UCSD-AML1 (cell line): ENCODE measurements at regions not wholly inside any gene's neighbourhood (a gene's known extent, or its start where the extent isn't known, plus 50 kb on each side); places are given as distances from the start of the nearest gene placed in this dataset.

Experiments used
- DNase-seq: peaks from one replicate; lab custom pipeline; 2025; ENCODE audit not compliant: unreplicated experiment; lab: John Stamatoyannopoulos, UW

DNA sequence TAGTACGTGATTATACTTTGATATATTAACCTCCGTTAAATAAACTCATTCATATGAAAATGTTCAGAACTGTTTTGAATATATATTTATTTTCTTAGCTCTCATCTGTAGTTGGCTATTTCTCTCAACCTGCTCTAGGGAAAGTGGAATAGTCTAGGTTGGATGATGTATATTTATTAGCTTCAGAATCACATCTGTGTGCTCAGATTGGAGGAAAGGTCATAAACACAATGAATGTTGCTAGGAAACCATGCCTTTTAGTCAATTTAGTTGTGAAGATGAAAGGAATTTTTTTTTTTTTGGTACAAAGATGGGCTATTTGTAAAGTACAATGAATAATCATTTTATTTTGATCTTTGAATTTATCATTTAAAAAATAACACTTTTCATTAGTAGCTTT is 439.1 kb downstream of the FOXG1 start:
- DNase-seq, result no peak

DNA sequence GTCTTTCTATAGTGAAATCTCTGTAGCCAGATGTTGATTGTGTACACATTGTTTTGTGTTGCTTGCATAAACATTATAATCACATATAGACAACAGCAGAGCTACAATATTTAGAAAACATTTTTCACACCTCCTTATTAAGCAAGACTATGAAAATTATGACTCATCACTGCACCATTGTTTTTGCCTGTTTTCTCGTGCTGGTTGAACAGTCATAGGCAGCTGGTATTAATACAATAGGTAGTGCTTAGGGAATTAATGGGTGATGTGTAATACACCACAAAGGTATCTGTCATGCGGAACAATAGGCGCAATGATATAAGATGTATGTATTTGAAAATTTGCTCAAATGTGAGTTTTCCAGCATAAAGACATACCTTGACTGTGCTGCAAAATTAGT is 449.3 kb downstream of the FOXG1 start:
- no peak for DNase-seq

DNA sequence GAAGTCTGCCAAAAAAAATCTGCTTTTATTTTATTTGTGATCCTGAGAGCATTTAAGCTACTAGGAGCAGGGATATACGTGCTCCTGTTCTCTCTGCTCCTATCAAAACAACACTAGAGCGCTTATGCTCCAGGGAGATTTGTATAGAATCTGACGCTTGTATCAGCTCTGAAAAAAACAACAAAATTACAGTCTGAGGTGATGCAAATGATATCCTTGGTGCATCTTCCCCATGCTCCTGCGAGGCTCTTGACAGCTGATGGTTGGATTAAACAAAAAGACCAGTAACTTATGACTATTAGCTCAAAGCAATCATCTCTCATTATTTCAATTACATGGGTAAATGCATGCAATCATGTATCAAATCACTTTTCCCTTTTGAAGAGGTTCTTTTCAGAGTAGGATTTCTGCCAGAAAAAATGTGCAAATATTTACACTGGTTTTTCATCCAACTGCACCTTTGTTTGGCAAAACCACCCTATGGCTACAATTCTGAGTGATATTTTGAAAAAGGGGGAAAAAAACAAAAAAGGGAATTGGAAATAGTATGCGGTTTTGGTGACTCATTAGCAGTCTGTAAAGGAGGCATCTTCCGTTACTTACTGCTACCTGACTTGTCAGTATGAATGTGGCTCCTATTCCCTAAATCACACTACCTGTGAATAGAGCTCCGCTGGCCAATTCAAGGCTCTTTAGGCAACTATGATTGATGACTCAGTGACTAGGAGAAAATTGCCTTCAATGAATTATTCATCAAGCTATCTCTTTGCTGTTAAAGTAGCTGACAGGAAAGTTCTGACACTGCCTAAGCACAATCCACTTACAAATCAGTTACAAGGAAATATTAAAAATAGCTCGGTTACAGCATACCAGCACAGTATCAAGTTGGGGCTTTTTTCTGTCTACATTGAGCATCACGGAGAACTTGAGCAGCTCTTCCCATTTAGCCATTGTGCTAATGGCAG is 450.0 kb downstream of the FOXG1 start:
- DNase-seq, result no peak

DNA sequence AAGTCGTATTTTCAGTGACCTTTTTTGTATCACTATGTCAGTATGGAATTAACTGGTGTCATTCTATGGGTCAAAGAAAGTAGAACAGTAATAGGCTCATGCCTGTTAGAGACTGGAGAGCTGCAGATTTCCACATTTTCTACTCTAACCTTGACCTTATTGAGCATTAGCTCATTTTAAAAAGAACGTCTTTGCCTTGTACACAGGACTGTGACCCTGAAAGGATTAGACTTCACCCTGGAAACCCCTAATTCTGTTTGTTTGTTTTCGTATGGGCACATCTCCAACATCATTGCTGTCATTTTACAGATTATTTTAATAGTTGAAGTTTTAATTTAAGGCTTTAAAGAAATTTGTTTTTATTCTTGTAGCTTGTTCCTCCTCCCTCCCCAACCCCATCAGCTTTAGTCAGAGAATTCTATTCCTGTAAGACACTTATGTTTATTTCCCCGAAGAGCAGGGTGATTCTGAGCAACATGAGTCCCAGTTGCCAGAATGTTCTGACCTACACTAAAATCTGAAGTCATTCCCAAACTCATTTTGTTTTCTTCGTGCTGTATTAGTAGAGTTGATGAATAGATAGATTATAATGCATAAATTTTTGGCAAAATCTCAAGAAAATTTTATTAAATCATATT is 451.3 kb downstream of the FOXG1 start:
- DNase-seq, result no peak

DNA sequence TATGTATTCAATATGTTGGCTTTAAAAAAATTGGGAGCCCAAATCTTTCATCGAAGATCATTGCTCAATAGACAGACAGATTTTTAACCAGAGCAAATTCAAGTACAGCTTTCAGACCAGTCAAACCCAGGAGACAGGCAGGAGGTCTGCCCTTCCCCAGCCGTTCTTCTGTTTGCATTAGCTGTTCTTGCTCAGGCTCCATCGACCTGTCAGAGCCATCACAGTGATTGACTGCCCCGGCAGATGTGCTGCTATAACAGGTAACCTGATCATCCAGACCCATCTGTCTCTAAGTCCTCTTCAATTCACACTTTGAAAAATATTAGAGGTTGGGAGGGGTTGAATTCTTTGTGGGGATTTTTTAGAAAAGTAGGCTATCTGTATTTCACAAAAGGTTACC is 453.5 kb downstream of the FOXG1 start:
- DNase-seq, result no peak

DNA sequence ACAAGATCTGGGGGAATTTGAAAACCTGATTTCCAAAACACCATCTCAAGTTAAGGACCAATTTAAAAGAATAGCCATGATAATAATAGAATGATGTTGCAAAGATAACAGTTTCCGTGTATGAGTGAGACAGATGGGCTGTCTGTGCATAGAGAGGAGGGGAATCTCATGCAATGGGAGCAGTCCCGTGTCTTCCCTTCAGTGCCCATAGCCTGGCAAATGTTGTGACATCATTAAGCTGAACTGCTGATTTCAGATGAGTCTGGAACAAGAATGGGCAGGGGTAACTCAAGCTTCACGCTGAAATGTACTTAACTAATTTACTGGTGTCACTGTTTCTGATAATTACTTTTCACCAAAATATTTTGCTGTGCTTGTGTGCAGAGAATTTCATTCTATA is 454.0 kb downstream of the FOXG1 start:
- no peak for DNase-seq

DNA sequence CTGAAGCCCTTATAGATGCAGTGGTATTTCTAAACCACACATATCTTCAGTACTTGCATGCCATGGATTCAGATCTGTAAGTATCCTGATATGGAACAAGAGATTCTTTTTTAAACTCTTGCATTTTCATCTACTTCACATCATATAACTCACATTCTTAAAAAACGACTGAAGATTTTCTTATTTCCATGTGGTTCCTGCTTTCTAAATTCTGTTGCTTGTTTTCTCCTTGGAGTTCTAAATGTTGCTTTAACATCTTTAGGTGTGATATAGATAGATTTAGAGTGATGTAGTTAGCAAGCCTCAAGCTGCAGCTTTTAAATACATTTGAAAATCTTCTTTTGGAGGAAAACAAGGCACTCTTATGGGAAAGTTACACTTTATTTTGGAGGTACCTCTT is 455.4 kb downstream of the FOXG1 start:
- no peak for DNase-seq

DNA sequence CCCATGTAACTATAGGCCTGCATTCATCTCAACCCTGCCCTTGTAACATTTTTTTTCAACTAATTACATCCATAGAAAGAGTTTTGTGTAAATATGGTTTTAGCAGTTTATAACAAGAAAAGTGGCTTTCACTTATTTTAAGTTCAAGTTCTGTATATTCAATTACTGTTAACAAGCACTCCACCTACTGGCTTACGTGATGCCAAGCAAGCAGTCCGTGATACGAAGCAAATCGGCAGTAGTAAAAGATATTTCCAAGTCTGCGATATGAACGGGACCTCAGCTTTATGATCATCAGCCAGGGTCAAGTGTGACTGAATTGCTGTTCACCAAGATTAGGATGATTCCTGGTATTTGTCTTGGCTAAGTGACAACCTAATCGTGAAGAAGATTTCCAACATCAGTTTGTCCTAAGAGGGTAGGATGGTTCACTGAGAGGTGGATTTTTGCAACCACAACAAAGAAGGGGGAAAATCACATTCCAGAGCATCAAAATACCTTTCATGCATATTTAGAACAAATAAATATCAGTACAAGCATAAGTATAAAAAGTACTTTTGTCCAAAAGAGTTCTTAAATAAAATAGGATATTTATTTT is 456.2 kb downstream of the FOXG1 start:
- DNase-seq, result no peak

DNA sequence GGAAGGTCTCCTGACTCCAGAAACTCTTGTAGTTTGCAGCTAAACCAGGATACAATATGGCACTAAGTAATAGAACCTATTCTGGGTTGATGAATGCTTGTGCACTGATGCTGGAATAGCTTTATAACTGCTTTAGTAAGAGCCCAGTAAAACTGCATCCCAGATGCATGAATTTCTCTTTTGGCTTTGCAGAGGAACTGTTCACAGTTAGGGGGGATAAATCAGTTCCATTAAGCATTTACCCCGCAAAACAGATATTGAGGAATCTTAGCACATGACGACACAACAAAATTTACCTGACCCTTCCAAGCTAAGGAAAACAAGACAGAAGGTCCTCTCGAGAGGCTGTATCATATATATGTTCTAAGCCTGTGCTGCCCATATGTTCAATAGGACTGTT is 457.4 kb downstream of the FOXG1 start:
- no peak for DNase-seq

DNA sequence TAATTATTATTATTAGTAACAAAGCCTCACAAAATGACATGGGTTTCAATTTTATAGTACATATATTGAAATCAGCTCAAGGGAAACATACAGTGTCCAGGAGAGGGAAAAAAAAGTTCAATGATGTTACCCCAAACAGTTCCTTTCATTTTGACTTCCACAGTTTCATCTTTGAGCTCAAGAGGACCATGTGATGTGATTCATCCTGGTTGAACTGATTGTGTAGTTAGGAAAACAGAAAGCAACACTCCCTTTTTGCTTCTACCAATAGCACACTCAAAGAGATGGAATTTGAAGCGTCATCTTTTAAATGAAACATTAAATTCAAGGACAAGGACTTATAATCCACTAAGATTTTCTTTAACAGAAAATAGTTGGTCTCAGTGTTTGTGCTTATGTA is 461.0 kb downstream of the FOXG1 start:
- DNase-seq, result no peak

DNA sequence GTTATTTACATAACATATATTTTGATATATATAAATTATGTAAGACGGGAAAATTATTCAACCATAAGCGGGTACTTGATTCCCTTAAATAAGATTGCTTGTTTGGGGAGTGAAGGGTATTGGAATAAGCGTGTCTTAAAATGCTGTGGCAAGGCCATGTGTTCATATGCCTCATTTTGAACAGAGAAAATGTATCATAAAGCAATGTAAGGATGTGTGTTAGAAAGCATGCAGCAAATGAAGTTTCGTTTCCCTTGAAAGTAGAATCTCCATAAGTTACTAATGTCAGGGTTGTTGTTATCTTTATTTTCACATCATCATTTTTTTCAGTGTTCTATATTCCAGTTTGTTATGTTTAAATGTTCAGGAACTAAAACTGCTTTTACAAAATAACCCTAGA is 465.6 kb downstream of the FOXG1 start:
- DNase-seq, result no peak

DNA sequence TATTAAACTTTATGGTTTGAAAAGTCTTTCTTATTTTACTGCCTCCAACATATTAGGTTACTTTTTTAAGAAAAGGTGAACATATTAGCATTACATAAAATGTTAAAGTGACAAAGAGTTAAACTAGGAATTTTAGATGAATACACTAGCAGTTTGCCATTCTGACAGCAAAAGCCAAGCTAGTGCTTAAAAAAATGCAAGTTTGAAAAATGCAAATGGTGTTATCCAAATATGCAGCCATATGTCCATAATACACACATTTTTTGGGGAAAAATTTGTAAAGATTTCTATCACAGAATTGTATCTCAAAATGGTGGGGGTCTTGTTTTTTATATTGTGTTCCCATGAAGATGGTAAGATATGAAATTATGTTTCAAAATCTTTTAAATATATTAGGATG is 466.1 kb downstream of the FOXG1 start:
- DNase-seq, result no peak

DNA sequence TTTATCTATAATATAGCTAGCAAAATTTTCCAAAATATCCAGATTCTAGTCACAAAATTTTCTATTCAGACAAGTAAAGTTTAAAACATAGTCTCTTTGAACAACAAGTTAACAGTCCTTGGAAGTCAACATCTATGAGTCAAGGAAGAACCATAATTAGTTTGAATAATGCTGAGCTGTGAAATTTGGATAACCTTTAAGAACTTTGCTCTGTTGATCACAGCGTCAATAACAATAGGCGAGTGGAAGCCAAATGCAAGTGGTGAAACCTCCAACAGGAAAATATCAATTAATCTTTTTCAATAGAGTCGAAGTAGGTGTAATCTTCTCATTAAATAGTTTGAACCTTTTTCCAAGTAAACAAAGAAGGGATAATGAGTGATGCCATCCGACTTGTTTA is 466.6 kb downstream of the FOXG1 start:
- DNase-seq, result no peak

DNA sequence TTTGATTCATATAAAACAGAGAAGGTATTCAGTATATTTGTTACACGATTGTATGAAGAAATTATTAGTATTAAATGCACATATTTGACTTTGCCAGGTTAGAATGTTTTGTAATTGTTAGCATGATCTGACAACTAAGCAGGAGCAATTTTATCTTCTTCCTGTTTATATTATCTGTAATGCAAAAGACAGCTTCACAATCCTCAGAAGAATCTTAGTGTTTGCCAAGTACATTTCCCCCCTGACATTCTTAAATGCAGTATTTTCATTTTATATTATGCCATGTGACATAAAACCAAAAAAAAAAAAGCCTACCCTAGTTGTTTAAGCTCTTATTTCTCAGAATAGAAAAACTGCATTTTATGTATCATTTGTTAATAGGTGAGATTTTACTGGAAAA is 469.4 kb downstream of the FOXG1 start:
- no peak for DNase-seq

DNA sequence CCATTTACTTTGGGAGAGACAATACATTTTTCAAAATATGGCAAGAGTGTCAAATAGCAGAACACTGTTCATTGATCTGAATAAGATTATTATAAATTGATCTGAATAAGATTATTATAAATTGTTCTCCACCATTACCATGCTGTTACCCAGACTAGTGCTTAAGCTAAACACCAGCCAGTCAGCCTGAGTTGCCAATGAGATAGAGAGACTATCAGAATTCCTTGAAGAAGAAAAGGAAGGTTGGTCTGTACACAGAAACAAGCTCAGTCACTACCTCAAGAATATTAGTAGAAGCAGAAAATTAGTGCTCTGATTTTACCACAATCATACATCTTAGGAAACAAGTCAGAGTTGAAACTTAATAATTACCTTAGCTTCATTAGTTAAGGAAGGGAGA is 469.8 kb downstream of the FOXG1 start:
- no peak for DNase-seq

DNA sequence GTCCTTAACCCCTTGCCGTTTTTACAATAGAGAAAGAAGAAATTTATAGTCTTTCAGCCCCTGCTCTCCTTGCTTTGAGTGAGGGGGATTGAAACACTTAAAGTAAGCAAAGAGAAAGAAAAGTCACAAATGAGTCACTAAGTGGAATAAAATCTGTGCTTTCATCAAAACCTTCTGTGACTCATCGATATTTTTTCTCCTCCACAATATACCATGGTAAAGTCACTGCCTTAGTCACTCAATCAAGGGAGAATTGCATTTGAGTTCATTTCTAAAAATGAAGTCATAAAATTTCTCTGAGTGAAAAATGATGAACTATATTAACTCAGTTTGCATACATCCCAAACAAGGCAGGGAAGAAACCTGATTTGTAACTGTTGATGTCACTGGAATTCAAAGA is 470.3 kb downstream of the FOXG1 start:
- no peak for DNase-seq

DNA sequence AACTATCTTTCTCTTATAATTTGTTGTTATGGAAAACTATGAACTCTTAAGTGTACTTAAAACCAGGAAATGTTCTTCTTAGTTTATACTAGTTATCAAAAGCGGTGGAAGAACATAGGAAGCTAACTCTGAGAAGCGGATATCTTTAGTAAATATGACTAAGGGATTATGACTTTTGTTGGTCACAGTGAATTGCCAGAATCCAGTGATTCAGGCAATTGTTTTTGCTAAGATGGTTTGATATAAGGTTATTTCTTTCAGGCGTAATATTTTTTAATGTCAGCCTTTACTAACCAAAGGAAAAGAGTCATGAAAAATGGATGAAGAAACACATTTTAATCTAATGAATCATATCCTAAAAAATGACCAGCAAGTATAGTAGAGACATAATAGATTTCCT is 473.5 kb downstream of the FOXG1 start:
- DNase-seq, result no peak

DNA sequence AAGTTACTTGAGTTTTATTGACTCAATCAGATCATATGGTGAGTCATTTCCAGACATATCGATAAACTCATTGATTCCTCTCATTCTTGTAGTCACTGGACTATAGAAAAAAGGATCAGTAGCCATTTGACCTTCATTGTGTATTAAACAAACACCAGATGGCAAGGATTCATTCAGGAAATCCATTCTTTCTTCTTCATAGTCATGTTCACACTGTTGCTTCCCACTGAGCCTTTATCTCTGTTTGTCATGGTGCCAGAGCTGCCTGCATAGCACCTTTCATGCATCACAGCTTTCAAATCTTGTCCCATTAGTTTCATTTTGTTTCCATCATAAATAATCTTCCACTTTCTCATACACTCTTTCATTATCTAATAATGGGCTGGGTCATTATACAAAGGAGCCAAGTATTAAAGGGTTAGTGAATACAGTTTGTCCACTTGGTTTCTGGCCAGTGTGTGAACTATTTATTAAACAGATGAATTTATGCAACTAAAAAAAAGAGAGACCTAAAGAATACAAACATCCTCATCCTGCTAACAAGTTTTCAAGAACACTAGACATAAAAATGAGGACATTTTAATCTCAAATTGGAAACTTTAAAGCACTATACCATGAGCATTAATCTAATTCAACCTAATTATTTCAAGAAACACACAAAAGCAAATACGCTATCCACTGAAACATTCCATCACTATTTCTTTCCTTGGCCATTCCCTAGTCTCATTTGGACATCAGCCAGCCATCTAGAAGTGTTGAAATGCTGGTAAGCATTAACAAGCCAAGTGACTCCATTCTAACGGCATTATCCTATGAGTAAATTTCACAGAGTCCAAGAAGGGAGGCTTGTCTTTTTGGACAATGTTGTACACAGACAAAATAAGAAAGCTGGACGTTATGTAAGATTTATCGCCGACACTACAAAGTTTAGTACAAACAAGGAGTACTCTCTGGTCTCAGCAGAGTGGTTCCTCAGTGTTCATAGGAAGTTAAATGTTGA is 476.5 kb downstream of the FOXG1 start:
- no peak for DNase-seq

DNA sequence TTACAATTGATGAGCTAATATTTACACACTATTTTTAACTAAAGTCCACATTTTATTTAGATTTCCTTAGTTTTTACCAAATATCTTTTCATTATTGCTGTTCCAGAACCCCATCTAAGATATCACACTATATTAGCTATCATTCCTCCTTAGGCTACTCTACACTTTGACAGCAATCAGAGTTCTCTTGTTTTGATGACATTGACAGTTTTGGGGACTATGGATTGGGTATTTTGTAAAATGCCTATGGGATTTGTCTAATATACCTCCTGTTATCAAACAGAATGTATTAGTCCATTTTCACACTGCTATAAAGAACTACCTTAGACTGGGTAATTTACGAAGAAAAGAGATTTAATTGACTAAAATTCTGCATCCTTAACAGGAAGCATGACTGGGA is 489.1 kb downstream of the FOXG1 start:
- no peak for DNase-seq

DNA sequence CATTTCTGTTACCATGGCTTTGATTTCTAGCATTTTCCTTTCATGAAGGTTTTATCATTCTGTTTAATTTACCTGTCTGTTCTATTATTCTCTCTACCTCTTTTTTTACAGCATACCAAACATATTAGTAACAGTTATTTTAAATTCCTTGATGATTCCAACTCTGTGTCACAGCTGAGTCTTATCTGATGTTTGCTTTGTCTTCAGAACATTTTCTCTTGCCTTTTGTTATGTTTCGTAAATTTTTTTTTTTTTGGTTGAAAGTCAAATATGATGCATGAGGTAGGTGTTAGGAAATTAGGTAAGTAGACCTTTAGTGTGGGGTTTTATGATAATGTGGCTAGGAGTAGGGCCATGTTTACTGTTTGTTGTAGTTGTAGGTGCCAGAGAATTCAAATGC is 496.4 kb downstream of the FOXG1 start:
- DNase-seq, result no peak

DNA sequence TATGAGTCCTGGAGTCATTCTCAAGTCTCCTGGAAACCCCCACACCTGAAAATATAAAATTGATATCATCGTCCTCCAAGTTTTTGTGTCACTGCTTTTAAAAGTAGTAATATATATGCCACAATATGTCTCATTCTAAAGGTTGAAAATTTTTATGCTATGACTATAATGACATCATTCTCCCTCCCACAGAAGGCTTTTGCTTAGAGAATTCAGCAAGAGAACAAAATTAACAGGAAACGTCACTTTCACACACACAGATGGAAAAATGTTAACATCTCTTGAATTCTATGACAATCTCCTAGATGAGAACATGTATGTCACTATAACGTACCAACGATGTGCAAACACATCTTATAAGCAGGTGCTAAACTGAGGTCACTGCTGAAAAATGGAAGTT is 498.3 kb downstream of the FOXG1 start:
- DNase-seq, result no peak
